HL-60 (cell line): ENCODE measurements at regions not wholly inside any gene's neighbourhood (a gene's known extent, or its start where the extent isn't known, plus 50 kb on each side); places are given as distances from the start of the nearest gene placed in this dataset.

Experiments
- DNase-seq, 2 experiments: peaks; one replicate each; pipeline ENCODE4 v3.0.0-alpha.2; 2010 to 2020; ENCODE audit warnings: low read depth in 1 of 2, low spot score in 1 of 2
- H3K27ac ChIP-seq: fragments of 250-450 bp; sonication (Bioruptor Pico); replicated peaks from 2 replicates; pipeline ENCODE4 v1.5.1; 2020; ENCODE audit warnings: mild to moderate bottlenecking, moderate library complexity
- H3K27me3 ChIP-seq: fragments of 250-450 bp; sonication (Bioruptor Pico); 2 replicates; pipeline ENCODE4 v1.5.1; 2021; ENCODE audit warnings: mild to moderate bottlenecking, moderate library complexity; ENCODE audit not compliant: insufficient read depth, poor library complexity, severe bottlenecking
- H3K4me3 ChIP-seq: replicated peaks from 2 replicates; pipeline ENCODE4 v1.5.1; 2011; ENCODE audit warnings: mild to moderate bottlenecking, control low read depth, low read length; ENCODE audit not compliant: insufficient read depth
- GABPA ChIP-seq: IDR thresholded peaks from 2 replicates; pipeline ENCODE4 v1.6.1; 2012; ENCODE audit warnings: low read depth
- POLR2AphosphoS5 ChIP-seq: IDR thresholded peaks from 2 replicates; pipeline ENCODE4 v1.6.1; 2012; ENCODE audit warnings: low read depth
- SPI1 ChIP-seq: IDR thresholded peaks from 2 replicates; pipeline ENCODE4 v1.6.1; 2012; ENCODE audit warnings: low read depth, mild to moderate bottlenecking, borderline replicate concordance
- TF ChIP-seq, protein P1 (sequence below): IDR thresholded peaks from one replicate; pipeline ENCODE4 v1.5.1; 2011; ENCODE audit warnings: low read length, control low read depth, inconsistent platforms; ENCODE audit not compliant: insufficient read depth
- TF ChIP-seq, protein P2 (sequence below): IDR thresholded peaks from 2 replicates; pipeline ENCODE4 v1.6.1; 2012; ENCODE audit warnings: low read depth; ENCODE audit not compliant: insufficient replicate concordance

DNA sequence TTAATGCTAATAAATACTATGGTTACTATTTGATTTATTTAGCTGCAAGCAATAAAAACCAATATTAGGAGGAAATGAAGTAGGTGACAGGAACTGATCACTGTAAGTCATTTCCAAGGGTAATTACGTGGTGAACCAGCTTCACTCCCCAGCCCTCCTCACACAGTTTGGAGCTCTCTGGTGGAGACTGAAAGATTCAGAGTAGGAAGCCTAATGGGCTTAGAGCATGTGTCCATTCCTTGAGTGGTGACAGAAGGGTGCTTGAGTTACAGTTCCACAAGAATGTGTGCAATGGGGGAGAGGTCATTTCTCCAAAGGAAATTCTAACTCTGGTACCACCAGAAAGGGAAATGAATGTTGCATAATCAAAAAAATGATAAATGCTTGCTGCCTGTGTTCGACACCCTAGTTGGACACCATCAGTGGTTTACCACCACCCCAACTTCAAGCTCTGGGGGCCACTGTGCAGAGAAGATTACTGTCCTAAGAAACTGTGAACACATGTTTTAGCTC, 285.1 kb upstream of the MMADHC start:
- no peaks in the 10 kb centered on the region for H3K27me3 ChIP-seq
- TF ChIP-seq SPI1, result no peak
- TF ChIP-seq, protein P1, sequence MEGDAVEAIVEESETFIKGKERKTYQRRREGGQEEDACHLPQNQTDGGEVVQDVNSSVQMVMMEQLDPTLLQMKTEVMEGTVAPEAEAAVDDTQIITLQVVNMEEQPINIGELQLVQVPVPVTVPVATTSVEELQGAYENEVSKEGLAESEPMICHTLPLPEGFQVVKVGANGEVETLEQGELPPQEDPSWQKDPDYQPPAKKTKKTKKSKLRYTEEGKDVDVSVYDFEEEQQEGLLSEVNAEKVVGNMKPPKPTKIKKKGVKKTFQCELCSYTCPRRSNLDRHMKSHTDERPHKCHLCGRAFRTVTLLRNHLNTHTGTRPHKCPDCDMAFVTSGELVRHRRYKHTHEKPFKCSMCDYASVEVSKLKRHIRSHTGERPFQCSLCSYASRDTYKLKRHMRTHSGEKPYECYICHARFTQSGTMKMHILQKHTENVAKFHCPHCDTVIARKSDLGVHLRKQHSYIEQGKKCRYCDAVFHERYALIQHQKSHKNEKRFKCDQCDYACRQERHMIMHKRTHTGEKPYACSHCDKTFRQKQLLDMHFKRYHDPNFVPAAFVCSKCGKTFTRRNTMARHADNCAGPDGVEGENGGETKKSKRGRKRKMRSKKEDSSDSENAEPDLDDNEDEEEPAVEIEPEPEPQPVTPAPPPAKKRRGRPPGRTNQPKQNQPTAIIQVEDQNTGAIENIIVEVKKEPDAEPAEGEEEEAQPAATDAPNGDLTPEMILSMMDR, result no peak
- TF ChIP-seq POLR2AphosphoS5, result no peak
- TF ChIP-seq, protein P2, sequence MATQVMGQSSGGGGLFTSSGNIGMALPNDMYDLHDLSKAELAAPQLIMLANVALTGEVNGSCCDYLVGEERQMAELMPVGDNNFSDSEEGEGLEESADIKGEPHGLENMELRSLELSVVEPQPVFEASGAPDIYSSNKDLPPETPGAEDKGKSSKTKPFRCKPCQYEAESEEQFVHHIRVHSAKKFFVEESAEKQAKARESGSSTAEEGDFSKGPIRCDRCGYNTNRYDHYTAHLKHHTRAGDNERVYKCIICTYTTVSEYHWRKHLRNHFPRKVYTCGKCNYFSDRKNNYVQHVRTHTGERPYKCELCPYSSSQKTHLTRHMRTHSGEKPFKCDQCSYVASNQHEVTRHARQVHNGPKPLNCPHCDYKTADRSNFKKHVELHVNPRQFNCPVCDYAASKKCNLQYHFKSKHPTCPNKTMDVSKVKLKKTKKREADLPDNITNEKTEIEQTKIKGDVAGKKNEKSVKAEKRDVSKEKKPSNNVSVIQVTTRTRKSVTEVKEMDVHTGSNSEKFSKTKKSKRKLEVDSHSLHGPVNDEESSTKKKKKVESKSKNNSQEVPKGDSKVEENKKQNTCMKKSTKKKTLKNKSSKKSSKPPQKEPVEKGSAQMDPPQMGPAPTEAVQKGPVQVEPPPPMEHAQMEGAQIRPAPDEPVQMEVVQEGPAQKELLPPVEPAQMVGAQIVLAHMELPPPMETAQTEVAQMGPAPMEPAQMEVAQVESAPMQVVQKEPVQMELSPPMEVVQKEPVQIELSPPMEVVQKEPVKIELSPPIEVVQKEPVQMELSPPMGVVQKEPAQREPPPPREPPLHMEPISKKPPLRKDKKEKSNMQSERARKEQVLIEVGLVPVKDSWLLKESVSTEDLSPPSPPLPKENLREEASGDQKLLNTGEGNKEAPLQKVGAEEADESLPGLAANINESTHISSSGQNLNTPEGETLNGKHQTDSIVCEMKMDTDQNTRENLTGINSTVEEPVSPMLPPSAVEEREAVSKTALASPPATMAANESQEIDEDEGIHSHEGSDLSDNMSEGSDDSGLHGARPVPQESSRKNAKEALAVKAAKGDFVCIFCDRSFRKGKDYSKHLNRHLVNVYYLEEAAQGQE, result no peak
- no peak for TF ChIP-seq GABPA
- H3K4me3 ChIP-seq, result no peak overlapping the region
- H3K27ac ChIP-seq, result no peak overlapping the region
- no peak for DNase-seq

DNA sequence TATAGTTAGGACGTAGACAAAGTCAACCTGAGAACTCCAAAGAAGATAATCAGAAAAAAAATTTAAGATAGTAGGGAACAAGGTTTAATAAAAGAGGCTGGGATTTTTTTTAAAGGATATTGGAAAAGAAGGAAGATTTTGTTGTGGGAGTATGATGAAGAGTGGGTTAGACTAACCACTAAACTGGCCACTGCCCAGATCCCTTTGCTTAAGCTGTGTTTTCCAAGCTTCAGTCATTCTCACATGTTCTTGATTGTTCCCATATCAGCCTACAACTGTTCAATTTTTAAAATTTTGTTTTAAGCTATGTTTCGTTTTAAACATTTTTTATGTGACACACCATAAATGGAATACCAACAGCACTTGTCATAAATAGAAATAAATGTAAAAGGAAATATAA, 284.5 kb upstream of the MMADHC start:
- no peak overlapping the region for H3K27ac ChIP-seq
- no peak for DNase-seq
- TF ChIP-seq, protein P2, result no peak
- TF ChIP-seq SPI1 (no peak), GABPA (no peak)
- TF ChIP-seq, protein P1, result no peak
- H3K27me3 ChIP-seq, result no peaks in the 10 kb centered on the region
- H3K4me3 ChIP-seq, result no peak overlapping the region

DNA sequence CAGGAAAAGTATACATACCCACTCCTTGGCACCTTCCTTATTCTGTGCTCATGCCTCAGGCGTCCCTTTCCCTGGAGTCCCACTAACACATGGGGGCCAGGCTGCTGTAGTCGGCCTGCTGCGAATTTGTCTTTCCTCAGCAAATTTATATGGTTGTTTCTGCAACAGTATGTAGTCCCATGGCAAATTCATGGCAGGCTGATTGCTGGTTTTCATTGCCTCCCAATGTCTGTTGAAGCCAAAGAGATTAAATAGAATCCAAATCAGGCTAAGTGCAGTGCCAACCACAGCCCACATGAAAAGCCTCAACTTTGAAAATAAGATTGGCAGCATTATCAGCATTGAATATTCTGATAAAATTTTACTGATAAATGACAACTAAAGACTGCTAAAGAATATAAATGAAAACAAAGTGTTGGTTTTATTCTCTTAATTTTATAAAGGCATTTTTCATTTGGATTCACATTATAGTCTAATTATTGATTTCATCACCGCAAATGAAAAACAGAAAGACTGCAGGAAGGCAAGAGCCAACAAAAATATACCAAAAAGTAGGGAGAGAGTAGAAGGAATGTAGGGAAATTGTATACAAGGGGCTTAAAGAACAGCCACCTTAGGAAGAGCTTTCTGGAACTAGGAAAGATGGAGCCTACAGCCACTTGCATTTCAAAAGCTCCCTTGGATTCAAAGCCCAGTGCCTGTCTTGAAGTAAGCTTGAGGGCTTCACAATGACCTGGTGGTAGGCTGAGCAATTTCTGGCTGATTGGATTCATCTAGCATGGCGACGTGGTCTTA, 283.7 kb upstream of the MMADHC start:
- H3K27me3 ChIP-seq, result no peaks in the 10 kb centered on the region
- H3K4me3 ChIP-seq, result no peak overlapping the region
- TF ChIP-seq, protein P2, result no peak
- TF ChIP-seq POLR2AphosphoS5 (no peak), SPI1 (no peak), GABPA (no peak)
- TF ChIP-seq, protein P1, result no peak
- DNase-seq, result no peak
- no peak overlapping the region for H3K27ac ChIP-seq
